GM12872 (cell line): ENCODE measurements at regions not wholly inside any gene's neighbourhood (a gene's known extent, or its start where the extent isn't known, plus 50 kb on each side); places are given as distances from the start of the nearest gene placed in this dataset.

Experiments
- CTCF ChIP-seq: IDR thresholded peaks from 3 replicates; pipeline ENCODE4 v1.5.1; 2011; ENCODE audit warnings: low read depth, mild to moderate bottlenecking, low read length, moderate library complexity; ENCODE audit not compliant: insufficient read depth

- TF ChIP-seq CTCF = no peak
These were observed 198.4 kb upstream of the PMEPA1 start for GRCh38 chr20:57908226-57908625.

DNA sequence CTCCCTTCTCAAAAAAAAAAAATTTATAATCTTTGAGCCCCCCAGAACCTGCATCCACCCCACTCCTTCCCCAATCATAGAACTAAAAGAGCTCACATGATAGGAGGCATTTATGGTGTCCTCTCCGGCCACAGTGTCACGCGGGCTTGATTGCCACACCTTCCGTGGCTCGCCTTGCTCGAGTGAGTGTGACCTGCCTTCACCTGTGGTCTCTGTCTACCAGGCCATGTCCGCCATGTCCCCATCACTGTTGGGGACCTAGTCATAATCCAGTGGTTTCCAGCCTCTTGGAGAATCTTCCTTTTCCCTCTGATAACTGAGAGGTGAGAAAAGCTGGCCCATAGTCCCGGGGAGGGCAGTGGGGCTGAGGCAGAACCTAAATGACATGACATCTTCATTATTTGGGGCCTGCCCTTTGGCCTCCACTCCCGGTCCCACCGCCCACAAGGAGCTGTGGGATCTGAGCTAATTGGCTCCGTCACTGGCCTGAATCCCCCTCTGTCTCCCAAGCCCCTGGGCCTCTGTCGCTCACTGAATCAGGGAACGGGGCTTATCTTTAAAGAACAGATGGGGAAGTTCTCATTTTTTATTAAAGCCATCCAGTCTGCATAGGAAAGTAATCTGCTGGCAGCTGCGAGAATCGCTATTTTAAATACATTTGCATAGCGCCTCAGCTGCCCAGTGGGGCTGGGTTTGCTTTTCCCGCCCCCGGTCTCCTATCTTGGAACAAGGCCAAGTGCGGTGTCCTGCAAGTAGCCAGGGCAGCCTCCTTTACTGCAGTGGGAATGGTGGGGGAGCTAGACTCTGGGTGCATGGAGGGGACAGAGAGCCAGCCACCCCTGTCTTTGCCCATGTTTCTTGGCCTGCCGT, 197.6 kb upstream of the PMEPA1 start:
- TF ChIP-seq CTCF = no peak

DNA sequence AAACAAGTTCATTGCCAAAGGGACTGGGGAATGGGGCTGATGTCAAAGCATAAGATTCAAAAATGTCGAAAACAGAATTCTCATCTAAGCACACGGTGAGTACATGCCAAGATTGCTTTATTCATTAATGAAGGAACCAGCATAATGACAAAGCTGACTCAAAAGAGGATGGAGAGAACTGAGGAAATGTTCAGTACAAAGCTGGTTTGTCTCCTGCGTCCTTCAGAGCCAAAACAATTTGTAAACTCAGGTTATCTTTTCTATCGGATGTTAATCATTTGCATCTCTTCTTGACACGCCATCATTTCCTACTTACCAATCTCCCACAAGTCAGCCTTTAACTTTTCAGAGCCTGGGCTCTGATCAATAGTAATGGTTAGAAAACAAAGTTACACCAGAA, 195.6 kb upstream of the PMEPA1 start:
- TF ChIP-seq CTCF = no peak

DNA sequence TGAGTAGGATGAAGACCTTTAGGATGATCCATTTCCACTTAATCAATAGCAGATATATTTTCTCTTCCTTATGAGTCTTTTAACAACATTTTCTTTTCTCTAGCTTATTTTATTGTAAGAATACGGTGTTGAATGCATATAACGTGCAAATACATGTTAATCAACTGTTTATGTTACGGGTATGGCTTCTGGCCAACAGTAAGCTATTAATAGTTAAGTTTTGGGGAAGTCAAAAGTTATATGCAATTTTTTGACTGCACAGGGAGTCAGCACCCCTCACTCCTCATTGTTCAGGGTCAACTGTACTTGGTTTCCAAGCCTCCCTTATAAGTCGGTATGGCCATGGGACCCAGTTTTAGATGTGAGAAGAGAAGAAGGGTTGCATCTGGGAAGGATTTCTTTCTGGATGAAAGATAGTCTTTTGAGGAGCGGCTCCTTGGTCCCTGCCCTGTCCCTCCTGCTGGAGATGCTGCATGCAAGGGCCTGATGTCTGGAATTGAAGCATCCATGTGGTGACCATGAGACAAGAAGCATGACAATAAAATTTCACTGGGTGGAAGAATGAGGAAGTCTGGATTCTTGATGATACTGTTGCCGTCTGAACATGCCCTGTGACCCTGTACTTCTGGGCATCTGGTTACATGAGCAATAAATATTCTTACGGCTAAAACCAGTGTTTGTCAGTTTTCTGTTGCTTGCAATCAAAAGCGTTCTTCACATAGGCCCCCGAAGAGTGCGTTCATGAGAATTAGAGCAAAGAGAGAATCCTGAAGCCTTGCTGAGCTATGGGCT, 194.7 kb upstream of the PMEPA1 start:
- TF ChIP-seq CTCF = no peak

- TF ChIP-seq CTCF = 0 out of 3 replicates have a peak, but pooled peaks have one; percentile 15
These were observed 192.7 kb upstream of the PMEPA1 start for GRCh38 chr20:57902473-57902872.

- TF ChIP-seq CTCF = no peak
These were observed 191.7 kb upstream of the PMEPA1 start for GRCh38 chr20:57901526-57901925.

DNA sequence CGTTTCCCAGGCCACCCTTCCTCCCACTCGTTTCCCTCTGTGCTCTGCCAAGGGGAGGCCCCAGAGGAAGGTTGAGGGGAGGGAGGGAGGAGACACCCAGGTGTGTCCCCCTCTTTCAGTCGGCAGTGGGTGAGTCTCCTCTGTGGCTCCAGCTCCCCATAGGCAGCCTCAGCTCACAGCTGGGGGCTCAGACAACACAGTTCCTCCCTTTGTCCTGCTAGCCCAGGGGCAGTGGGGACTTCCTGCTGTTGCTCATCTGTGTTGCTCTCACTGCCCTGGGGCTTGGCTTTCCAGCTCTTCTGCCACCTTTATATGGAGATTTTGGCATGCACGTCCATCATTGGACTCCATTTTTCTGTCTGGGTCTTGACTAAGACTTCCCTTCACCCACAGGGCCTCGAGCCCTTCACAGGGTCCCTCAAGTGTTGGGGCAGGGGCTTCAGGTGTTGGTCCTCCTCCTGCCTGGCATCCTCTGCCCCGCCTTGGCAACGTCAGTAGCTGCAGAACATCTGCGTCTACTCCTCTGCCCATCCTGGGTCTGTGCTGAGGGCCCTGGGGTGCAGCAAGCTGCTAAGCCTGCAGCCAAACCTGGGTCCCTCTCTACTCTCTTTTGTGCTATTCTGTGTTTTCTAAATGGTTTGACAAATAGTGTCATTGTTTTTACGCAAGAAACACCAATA, 190.6 kb upstream of the PMEPA1 start:
- no peak for TF ChIP-seq CTCF
